HG03095 (cell line): ENCODE measurements at regions not wholly inside any gene's neighbourhood (a gene's known extent, or its start where the extent isn't known, plus 50 kb on each side); places are given as distances from the start of the nearest gene placed in this dataset.
A peak's percentile ranks its signal among the peaks of the same experiment; 100 is the strongest.

Experiments used
- ATAC-seq: cut with Tn5 transposase; IDR thresholded peaks from one replicate; pipeline ENCODE4 v1.9.1; 2021; ENCODE audit warnings: moderate library complexity; ENCODE audit not compliant: unreplicated experiment

DNA sequence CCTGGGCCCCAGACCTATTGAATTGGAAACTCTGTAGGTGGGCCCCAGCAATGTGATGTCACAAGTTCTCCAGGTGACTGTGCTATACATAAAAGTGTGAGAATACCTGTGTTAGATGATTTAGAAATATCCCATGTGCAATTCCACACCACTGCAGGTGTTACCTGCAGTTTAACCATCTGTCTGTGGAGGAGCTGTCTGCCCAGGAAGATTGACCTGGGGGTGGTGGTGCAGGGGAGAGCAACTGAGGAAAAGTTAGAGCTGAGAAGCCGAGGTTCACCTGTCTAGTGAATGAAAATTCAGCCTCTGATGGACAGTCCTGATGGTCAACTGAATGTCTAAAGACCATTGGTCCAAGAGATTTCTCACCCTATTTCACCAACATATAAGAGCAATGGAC lies 132.2 kb upstream of the SLC24A5 start:
- no peak for ATAC-seq

- ATAC-seq: no peak
Observed at GRCh38 chr15:47990821-47991220, 130.0 kb upstream of the SLC24A5 start.

DNA sequence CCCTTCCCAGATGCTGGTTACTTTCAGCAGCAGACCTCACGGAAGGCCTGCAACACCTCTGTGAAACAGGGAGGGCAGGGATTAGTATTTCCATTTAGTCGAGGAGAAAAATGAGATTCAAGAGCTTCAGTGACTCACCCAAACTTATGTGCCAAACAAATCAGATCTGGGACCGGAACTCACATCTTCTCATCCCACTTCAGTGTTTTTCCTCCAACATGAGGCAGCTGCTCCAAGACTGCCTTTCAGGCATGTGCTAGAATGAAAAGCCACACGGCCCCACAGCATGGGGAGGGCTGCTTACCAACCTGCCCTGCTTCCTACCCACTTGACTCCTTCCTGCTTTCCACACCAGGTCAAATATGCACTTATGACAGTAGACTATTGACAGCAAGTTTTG lies 129.4 kb upstream of the SLC24A5 start:
- no peak for ATAC-seq

DNA sequence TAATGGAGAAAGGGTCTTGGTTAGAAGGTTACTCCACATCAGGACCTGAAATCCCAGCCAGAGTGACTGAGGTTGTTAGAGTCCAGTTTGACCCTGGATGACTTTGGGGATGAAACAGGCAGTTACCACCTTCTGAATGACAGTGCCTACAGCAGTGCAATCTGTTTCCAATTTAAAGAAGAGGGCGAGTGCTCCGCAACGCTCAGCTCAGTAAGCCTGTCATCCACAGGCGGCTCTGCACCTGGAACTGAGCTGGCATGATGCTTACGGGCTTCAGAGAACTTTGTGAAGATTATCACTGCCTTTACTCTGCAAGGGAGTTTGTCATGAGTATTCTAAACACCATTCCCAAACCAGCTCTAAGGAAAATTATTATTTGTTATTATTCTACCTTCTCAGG lies 127.7 kb upstream of the SLC24A5 start:
- no peak for ATAC-seq

GRCh38 chr15:47997195-47998080 lies 123.4 kb upstream of the SLC24A5 start:
- no peak for ATAC-seq

DNA sequence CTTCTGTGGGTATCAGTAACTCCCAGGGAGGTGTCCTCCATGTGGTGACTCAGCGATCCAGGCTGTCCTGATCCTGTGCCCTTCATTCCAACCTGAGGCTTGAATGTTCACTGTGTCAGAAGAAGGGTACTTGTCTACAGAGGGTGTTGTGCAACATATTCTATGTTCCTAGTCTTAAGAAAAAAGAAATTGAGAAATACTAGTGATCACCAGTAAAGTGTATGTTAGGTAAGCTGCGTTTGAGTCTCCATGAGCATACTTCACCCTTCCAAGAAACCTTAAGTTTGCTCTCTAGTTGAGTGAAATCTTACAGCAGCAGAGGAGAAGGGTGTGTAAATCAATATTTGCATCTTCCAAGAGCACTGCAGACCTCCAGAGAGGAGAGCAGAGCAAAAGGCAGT lies 122.2 kb upstream of the SLC24A5 start:
- no peak for ATAC-seq

GRCh38 chr15:48001393-48002039 lies 119.3 kb upstream of the SLC24A5 start:
- ATAC-seq: peak; percentile 94

DNA sequence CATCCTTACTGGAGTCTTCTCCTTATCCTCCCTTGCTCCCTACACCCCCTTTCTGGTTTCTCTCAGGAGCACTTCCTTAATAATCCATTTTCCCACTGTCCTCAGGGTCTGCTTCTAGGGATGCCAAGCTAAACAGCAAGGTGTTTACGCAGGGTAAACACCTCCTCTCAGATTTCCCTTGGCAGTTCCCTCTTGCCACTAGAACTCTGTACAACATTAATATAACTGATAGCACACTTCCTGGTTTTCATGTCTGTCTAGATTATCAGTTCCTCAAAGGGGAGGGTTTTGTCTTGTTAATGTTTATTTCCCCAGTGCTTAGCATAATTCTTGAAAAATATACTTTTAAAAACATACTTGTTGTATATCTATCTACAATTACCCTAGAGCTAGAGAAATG lies 118.0 kb upstream of the SLC24A5 start:
- no peak for ATAC-seq

DNA sequence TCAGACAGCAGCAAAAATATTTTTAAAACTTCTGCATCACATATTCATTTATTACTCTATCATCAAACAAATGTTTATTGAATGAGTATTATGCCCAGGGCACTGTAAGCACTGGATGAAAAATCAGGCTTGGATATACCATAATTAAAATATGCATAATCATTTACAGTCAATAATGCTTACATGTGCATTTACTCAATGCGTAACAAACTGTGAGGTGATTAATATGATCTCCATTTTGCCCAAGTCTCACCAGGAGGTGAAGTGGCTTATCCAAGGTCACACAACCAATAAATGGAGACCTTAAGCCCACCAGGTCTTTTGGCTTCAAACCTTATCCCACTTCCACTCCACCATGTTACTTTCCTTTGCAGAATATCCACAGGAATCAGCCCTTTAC lies 117.3 kb upstream of the SLC24A5 start:
- ATAC-seq: no peak

GRCh38 chr15:48005077-48005476 lies 115.7 kb upstream of the SLC24A5 start:
- ATAC-seq: no peak

GRCh38 chr15:48006031-48006511 lies 114.7 kb upstream of the SLC24A5 start:
- ATAC-seq: no peak

GRCh38 chr15:48010316-48010715 lies 110.5 kb upstream of the SLC24A5 start:
- ATAC-seq: no peak

- no peak for ATAC-seq
Observed at GRCh38 chr15:48012191-48012590, 108.6 kb upstream of the SLC24A5 start.

GRCh38 chr15:48016865-48017264 lies 103.9 kb upstream of the SLC24A5 start:
- ATAC-seq: no peak

- no peak for ATAC-seq
Observed at GRCh38 chr15:48017747-48018146, 103.0 kb upstream of the SLC24A5 start.

DNA sequence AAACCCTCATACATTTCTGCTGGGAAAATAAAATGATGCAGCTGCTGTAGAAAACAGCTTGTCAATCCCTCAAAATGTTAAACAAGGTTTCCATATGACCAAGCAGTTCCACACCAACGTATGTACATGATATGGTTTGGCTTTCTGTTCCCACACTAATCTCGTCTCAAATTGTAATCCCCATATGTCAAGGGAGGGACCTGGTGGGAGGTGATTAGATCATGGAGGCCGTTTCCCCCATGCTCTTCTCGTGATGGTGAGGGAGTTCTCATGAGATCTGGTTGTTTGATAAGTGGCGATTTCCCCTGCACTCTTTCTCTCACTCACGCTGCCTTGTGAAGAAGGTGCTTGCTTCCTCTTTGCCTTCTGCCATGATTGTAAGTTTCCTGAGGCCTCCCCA lies 100.6 kb upstream of the SLC24A5 start:
- ATAC-seq: no peak

DNA sequence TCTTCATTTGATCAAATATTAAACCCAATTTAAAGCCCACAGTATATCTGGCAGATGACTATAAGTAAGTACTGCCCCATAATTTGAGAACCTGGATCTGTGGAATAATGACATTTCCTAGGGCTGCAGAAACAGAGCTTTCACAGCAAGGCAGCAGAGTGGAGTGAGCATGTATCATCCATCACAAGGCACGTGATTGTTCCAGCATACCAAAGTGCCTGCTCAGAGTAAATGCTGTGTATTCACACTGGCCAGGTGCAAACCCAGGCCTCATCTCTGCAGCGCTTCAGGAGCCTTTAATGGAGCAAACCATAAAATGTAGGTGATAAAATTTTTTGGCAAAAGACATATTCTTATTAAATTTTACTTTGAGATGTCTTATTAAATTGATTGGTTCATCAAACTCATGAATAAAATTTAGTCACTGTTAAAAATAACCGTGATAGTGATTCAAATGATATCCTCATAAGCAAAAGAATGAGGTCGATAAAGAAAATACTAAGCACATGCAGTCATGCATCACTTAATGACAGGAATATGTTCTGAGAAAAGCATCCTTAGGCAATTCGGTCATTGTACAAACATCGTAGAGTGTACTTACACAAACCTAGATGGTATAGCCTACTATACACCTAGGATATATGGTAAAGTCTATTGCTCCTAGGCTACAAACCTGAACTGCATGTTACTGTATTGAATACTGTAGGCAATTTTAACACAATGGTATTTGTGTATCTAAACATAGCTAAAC lies 99.3 kb upstream of the SLC24A5 start:
- ATAC-seq: no peak

GRCh38 chr15:48025118-48025517 lies 95.7 kb upstream of the SLC24A5 start:
- ATAC-seq: no peak

DNA sequence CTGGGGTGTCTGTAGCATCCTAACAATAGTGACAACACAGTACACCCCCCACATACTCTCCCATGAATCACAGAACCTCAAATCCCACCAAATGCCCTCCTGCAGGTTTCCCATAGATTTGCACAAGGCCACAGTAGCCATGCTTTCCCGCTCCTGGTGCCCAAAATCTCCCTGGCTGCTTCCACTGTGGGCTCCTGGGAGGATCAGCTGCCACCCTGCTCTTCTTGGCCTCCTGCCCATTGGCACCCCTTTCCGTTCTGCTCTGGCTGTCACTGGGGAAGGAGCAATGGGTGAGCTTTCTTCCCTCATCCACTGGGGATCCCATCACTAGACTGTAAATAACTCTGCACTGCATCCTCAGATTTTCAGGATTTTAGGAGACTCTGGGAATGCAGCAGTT lies 92.1 kb upstream of the SLC24A5 start:
- ATAC-seq: no peak

GRCh38 chr15:48029642-48030041 lies 91.1 kb upstream of the SLC24A5 start:
- ATAC-seq: no peak

GRCh38 chr15:48031466-48031865 lies 89.3 kb upstream of the SLC24A5 start:
- no peak for ATAC-seq

DNA sequence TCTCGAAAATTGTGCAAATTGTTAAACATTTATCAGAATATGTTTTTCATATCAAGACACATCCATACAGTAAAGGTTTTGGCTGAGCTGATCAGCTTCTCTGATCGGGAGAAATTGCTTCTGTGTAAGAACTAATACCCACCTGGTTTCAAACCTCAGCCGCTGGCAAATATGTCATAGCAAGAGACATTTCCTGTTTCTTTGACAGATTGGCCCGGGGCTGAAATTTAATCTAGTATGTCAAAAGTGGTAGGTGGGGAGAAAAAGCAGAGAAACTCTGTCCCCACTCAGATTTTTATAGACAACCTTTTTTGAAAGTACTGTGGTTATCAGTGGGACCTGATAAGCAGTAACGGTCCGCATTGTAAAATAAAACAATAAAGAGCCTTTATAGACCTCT lies 88.8 kb upstream of the SLC24A5 start:
- no peak for ATAC-seq
